GM23248 (cell line): ENCODE measurements at regions not wholly inside any gene's neighbourhood (a gene's known extent, or its start where the extent isn't known, plus 50 kb on each side); places are given as distances from the start of the nearest gene placed in this dataset.
A peak's percentile ranks its signal among the peaks of the same experiment; 100 is the strongest.
"Not testable (repeated sequence)": the region's sequence is repeated elsewhere in the genome, so short reads cannot be mapped to it uniquely, and the experiment has no call there.

Experiments used
- DNase-seq: peaks from one replicate; pipeline ENCODE4 v3.0.0-alpha.2; 2015
- H2AFZ ChIP-seq: fragments of 200-600 bp; sonication (generic); 2 replicates; pipeline ENCODE4 v1.6.1; 2016; ENCODE audit warnings: antibody characterized with exemption
- H3F3A ChIP-seq: fragments of 200-600 bp; sonication (generic); 2 replicates; pipeline ENCODE4 v1.6.1; 2016; ENCODE audit warnings: mild to moderate bottlenecking, antibody characterized with exemption, mixed run types; ENCODE audit not compliant: insufficient read depth
- H3K27ac ChIP-seq: fragments of 200-600 bp; sonication (generic); 2 replicates; pipeline ENCODE4 v1.5.1; 2016; ENCODE audit warnings: mild to moderate bottlenecking
- H3K27me3 ChIP-seq: fragments of 200-600 bp; sonication (generic); replicated peaks from 2 replicates; pipeline ENCODE4 v1.6.1; 2016; ENCODE audit warnings: mild to moderate bottlenecking; ENCODE audit not compliant: insufficient read depth
- H3K36me3 ChIP-seq: fragments of 200-600 bp; sonication (generic); 2 replicates; pipeline ENCODE4 v1.6.1; 2016; ENCODE audit warnings: low read depth, mild to moderate bottlenecking
- H3K4me1 ChIP-seq: fragments of 200-600 bp; sonication (generic); 2 replicates; pipeline ENCODE4 v1.6.1; 2016; ENCODE audit warnings: mild to moderate bottlenecking; ENCODE audit not compliant: insufficient read depth
- H3K4me2 ChIP-seq: fragments of 200-600 bp; sonication (generic); one replicate; pipeline ENCODE4 v1.6.1; 2016; ENCODE audit warnings: mild to moderate bottlenecking; ENCODE audit not compliant: unreplicated experiment
- H3K4me3 ChIP-seq: fragments of 200-600 bp; sonication (generic); 2 replicates; pipeline ENCODE4 v1.5.1; 2016; ENCODE audit warnings: mild to moderate bottlenecking
- H3K79me2 ChIP-seq: fragments of 200-600 bp; sonication (generic); 2 replicates; pipeline ENCODE4 v1.6.1; 2016; ENCODE audit warnings: mild to moderate bottlenecking; ENCODE audit not compliant: insufficient read depth
- H3K9ac ChIP-seq: fragments of 200-600 bp; sonication (generic); 2 replicates; pipeline ENCODE4 v1.6.1; 2016; ENCODE audit warnings: mild to moderate bottlenecking
- H3K9me2 ChIP-seq: fragments of 200-600 bp; sonication (generic); 2 replicates; pipeline ENCODE4 v1.6.1; 2016; ENCODE audit warnings: mixed run types, mild to moderate bottlenecking, moderate library complexity; ENCODE audit not compliant: insufficient read depth
- H3K9me3 ChIP-seq: fragments of 200-600 bp; sonication (generic); one replicate; pipeline ENCODE4 v1.6.1; 2017; ENCODE audit warnings: low read depth
- H4K20me1 ChIP-seq: fragments of 200-600 bp; sonication (generic); 2 replicates; pipeline ENCODE4 v1.6.0; 2016; ENCODE audit not compliant: insufficient read depth
- EZH2 ChIP-seq: fragments of 200-600 bp; sonication (generic); IDR thresholded peaks from 2 replicates; pipeline ENCODE4 v1.6.1; 2018; ENCODE audit warnings: antibody characterized with exemption, mild to moderate bottlenecking; ENCODE audit not compliant: insufficient read depth, poor library complexity, severe bottlenecking
- EZH2phosphoT487 ChIP-seq: fragments of 200-600 bp; sonication (generic); IDR thresholded peaks from 2 replicates; pipeline ENCODE4 v1.6.1; 2018; ENCODE audit warnings: antibody characterized with exemption, moderate library complexity, mild to moderate bottlenecking, low read depth; ENCODE audit not compliant: insufficient read depth
- WGBS, 2 experiments: methylation state at CpG; one replicate each; pipeline ENCODE4 v1.1.6; 2015 to 2017; ENCODE audit warnings: low lambda C conversion rate in 2 of 2, low coverage in 1 of 2; ENCODE audit errors: missing lambda C conversion rate in 2 of 2; 5-methylcytosine and 5-hydroxymethylcytosine counted together
- in situ Hi-C: fragments of 300-500 bp; cut with MboI; formaldehyde crosslinking; loops from 2 replicates; pipeline ENCODE4 v1.15.0; 2020

GRCh38 chr5:116953251-116953930 is 378.8 kb upstream of the SEMA6A start:
- WGBS, 2 experiments: 6 to 15% methylated on average over 3 of the region's 3 CpGs
- in situ Hi-C loops: no loop called here
- H3K4me1 ChIP-seq: no peaks in the 10 kb centered on the region
- no peak overlapping the region for H3K4me2 ChIP-seq
- H3K4me3 ChIP-seq: no peak overlapping the region
- H3K9ac ChIP-seq: no peak overlapping the region
- no peaks in the 10 kb centered on the region for H3F3A ChIP-seq
- peak; percentile 1 for DNase-seq
- no peaks in the 10 kb centered on the region for H3K9me3 ChIP-seq
- no peak for TF ChIP-seq EZH2
- H3K27ac ChIP-seq: no peak overlapping the region
- no peaks in the 10 kb centered on the region for H3K27me3 ChIP-seq
- no peak overlapping the region for H2AFZ ChIP-seq
- H3K9me2 ChIP-seq: no peaks in the 10 kb centered on the region
- no peaks in the 10 kb centered on the region for H3K79me2 ChIP-seq
- H4K20me1 ChIP-seq: no peaks in the 10 kb centered on the region
- H3K36me3 ChIP-seq: no peaks in the 10 kb centered on the region

GRCh38 chr5:116951219-116951618 is 376.6 kb upstream of the SEMA6A start:
- no peak overlapping the region for H2AFZ ChIP-seq
- no peak overlapping the region for H3K9ac ChIP-seq
- H3K4me3 ChIP-seq: no peak overlapping the region
- no peak overlapping the region for H3K27ac ChIP-seq
- DNase-seq: no peak
- no peaks in the 10 kb centered on the region for H3K79me2 ChIP-seq
- no peaks in the 10 kb centered on the region for H3K27me3 ChIP-seq
- H4K20me1 ChIP-seq: no peaks in the 10 kb centered on the region
- no peaks in the 10 kb centered on the region for H3K9me3 ChIP-seq
- no peaks in the 10 kb centered on the region for H3F3A ChIP-seq
- H3K4me2 ChIP-seq: no peak overlapping the region
- TF ChIP-seq EZH2phosphoT487: no peak
- TF ChIP-seq EZH2: no peak
- H3K36me3 ChIP-seq: no peaks in the 10 kb centered on the region
- WGBS, 2 experiments: 83 to 100% methylated on average over 1 of the region's 1 CpG
- no peaks in the 10 kb centered on the region for H3K9me2 ChIP-seq
- in situ Hi-C loops: no loop called here
- H3K4me1 ChIP-seq: no peaks in the 10 kb centered on the region

GRCh38 chr5:116947691-116948528 is 373.3 kb upstream of the SEMA6A start:
- 64 to 65% methylated on average over 15 of the region's 15 CpGs for WGBS, 2 experiments
- Histone ChIP-seq H3K4me1 (no peaks in the 10 kb centered on the region), H3K27me3 (no peaks in the 10 kb centered on the region), H3F3A (no peaks in the 10 kb centered on the region), H3K9ac (no peak overlapping the region), H3K9me2 (no peaks in the 10 kb centered on the region), H3K27ac (no peak overlapping the region), H3K79me2 (no peaks in the 10 kb centered on the region), H3K4me3 (no peak overlapping the region), H4K20me1 (no peaks in the 10 kb centered on the region), H3K4me2 (no peak overlapping the region), H2AFZ (no peak overlapping the region), H3K36me3 (no peaks in the 10 kb centered on the region), H3K9me3 (no peaks in the 10 kb centered on the region)
- no peak for TF ChIP-seq EZH2phosphoT487
- TF ChIP-seq EZH2: no peak
- DNase-seq: peak; percentile 7
- in situ Hi-C loops: no loop called here

GRCh38 chr5:116945613-116946382 is 371.2 kb upstream of the SEMA6A start:
- H3F3A ChIP-seq, H4K20me1 ChIP-seq, H3K27me3 ChIP-seq, H3K9ac ChIP-seq, DNase-seq, H3K4me3 ChIP-seq, H3K36me3 ChIP-seq, H3K9me2 ChIP-seq, H3K9me3 ChIP-seq, in situ Hi-C loops, H2AFZ ChIP-seq, H3K4me2 ChIP-seq, H3K27ac ChIP-seq, H3K79me2 ChIP-seq, H3K4me1 ChIP-seq: not testable (repeated sequence)
- 64 to 73% methylated on average over 17 of the region's 17 CpGs for WGBS, 2 experiments
